LNCAP (cell line): ENCODE measurements at regions not wholly inside any gene's neighbourhood (a gene's known extent, or its start where the extent isn't known, plus 50 kb on each side); places are given as distances from the start of the nearest gene placed in this dataset.

ENCODE experiments used
- TF ChIP-seq, protein P1 (sequence below): fragments of 450-650 bp; IDR thresholded peaks from 2 replicates; pipeline ENCODE4 v1.5.1; 2017; ENCODE audit warnings: mild to moderate bottlenecking

DNA sequence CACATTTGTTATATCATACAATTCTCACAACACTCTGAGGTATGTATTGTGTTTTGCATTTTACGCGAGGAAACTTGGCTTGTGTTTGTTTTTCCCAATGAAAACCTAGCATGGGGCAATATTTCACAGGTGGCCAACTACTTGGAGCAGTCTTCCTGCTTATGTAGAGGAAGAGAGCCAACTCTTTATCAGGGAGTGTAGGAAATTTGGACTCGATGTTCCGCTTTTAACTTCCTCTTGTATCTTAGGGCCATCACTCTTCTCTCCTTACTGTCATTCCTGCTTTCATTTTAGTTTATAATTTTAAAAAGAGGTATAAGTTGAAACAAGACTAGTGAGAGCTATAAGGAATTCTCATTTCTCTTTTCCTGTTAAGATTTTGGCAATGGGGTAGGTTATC lies 107.7 kb upstream of the RPS6KA3 start:
- TF ChIP-seq, protein P1, sequence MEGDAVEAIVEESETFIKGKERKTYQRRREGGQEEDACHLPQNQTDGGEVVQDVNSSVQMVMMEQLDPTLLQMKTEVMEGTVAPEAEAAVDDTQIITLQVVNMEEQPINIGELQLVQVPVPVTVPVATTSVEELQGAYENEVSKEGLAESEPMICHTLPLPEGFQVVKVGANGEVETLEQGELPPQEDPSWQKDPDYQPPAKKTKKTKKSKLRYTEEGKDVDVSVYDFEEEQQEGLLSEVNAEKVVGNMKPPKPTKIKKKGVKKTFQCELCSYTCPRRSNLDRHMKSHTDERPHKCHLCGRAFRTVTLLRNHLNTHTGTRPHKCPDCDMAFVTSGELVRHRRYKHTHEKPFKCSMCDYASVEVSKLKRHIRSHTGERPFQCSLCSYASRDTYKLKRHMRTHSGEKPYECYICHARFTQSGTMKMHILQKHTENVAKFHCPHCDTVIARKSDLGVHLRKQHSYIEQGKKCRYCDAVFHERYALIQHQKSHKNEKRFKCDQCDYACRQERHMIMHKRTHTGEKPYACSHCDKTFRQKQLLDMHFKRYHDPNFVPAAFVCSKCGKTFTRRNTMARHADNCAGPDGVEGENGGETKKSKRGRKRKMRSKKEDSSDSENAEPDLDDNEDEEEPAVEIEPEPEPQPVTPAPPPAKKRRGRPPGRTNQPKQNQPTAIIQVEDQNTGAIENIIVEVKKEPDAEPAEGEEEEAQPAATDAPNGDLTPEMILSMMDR = no peak

DNA sequence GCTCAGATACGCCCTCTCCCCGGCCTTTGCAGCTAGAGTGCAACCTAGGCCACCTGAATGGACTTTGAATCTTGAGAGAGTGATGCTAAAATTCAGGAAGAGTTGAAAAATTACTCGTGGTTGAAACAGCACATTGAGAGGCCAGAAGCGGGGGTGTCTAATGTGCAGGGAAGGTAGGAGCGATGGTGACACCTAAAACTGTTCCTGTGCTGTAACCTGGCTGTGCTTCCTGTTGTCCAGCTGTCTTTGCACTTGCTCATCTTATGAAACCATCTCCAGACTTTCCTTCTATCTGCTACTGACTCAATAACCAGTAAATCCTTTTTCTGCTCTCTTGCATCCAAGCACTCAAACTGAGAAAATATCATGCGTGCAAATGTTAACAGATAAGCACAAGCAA lies 106.4 kb upstream of the RPS6KA3 start:
- TF ChIP-seq, protein P1 = no peak

DNA sequence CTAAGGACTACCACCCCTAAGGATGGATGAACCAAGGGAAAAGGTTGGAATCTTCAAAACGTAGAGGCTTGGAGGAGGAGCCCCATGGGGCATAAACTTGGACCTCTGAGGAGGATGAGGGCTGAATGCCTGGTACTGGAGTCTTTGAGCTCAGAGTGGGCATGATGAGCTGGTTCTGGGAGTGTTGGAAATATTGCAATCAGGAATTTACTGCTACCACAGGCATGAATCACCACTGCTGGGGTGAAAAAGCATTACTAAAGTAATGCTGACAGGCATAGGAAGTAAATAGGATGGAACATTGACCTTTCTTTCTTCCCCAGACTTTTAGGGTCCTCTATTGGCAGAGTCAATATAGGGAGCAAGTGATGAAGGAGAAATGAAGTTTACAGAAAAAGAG lies 105.8 kb upstream of the RPS6KA3 start:
- TF ChIP-seq, protein P1 = no peak

DNA sequence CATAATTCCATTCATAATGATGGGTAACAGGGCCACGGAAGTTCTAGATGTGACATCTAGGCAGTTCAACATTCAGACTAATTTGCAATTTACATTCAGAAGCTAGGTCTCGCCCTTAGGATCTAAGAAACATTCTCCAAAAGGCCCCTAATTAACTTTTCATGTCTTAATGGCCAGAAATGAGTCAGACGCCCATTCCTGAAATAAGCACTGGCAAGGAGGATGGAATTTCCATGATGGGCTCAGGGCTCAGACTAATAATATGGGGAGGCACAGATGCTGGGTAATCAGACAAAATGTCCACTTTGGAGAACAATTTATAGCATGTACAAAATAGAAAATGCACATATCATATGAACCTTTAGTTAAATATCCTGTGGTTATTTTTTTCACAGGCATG lies 102.8 kb upstream of the RPS6KA3 start:
- TF ChIP-seq, protein P1 = no peak

DNA sequence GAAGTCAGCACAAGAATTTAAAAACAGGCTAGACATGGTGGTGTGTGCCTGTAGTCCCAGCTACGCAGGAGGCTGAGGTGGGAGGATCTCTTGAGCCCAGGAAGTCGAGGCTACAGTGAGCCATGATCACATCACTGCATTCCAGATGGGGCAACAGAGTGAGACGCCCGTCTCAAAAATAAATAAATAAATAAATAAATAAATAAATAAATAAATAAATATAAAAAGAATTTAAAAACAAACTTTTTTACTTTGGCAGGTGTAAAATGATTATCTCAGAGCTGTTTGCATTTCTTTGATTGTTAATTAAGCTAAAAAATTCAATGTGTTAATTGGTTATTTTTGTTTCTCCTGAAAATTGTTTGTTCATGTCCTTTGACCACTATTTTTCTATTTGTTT lies 97.5 kb upstream of the RPS6KA3 start:
- TF ChIP-seq, protein P1 = no peak

DNA sequence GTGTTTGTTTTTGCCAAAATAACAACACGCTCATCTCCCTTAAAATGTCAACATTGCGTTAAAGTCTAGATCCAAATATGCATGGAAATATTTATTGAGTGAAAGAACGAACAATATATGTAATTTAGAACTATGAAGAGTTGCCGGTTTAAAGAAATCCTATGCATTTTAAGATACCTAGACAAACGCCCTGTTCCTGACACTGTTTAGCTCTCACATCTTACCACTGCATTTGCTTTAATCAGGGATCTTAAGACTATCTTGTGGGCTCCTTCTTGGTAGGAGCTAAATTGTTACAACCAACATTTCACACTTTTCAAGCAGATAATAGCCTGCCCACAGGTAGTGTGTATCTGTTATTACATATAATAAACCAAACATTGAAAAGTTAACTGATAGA lies 96.6 kb upstream of the RPS6KA3 start:
- TF ChIP-seq, protein P1 = no peak

DNA sequence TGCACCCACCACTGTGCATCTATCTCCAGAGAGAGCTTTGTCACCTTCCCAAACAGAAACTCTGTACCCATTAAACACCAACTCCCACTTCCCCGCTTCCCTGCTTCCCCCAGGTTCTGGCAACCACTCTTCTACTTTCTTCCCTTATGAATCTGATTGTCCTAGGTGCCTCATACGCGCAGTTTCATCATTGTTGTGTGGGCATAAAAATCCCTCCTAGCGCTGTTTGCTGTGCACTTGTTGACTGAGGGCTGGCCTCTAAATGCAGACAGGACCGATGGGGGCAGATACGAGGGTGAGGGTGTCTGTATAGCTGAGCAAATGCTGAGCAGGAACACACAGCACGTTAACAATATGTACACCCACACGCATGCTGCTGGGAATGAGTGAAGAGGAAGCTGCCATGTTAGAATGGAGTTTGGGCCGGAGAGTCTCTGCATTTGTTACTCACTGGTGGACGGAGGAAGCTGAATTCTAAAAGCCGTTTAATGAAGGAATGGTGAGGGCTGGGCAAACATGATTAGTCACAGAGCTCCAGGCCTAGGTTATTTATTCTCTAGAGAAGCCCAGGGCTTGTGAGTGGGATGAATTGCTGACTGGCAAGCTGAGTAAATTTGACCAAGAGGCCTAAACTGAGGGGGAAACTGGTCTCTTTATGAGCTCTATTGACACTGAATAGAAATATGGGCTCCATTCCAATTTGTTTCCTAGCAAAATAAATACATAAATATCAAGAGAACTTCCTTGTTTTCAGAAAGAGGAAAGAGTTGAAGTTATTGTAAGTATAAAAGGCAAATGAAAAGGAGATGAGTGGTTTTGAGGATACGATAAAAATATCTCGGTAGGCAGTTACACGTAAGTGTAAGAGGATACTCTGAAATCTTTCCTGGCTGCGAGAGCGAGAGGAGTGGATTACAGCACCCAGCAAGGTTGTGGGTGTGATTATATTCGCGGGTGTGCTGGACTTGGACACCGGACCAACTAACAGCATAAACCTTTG lies 95.9 kb upstream of the RPS6KA3 start:
- TF ChIP-seq, protein P1 = no peak
